ENCODE measurements at regions not wholly inside any gene's neighbourhood (a gene's known extent, or its start where the extent isn't known, plus 50 kb on each side); places are given as distances from the start of the nearest gene placed in this dataset.
"Not testable (repeated sequence)": the region's sequence is repeated elsewhere in the genome, so short reads cannot be mapped to it uniquely, and the experiment has no call there.

DNA sequence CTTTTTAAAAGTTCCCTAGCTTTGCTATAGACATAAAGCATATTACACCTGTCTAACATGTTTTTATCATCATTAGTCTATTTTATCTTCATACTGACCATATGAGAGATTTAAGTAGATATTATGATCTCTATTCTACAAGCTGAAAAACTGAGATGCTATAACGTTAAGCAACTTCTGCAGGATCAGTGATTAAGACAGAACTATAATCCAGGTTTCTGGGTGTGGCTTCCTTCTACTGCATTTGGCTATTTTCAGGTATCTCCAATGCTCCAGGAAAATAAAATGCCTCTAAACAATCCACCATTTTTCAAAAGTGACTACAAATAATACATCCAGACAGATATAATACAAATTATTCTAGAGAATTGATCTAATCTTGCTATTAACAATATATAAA, 53.4 kb downstream of the RGS2 start:
- no peak for DNase-seq

DNA sequence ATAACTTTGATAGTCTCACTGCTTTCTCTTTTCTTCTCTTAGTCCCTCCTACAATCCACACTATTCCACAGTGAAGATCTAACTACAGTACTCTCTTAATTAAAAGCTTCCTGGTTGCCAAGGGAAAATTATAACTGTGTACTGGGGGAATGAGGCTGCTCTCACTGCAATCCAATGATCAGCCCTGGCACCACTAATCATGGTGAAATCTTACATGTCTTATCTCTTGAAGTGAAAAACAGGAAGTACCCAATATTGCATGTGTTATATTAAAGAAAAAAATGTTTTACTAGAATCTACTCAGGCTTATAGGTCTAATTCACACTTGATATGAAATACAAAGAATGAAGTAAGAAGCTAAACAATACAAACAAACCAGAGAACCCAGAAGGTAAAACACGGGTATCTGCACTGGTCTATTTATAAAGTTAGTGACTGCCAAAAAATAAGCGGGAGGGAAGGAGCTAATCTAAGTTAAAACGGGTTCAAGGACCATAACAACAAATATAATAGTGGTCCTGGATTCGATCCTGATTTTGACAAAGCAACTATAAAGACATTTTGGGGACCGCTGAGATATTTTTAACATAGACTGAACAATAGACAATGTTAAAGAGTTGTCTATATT, 57.5 kb downstream of the RGS2 start:
- DNase-seq = no peak

DNA sequence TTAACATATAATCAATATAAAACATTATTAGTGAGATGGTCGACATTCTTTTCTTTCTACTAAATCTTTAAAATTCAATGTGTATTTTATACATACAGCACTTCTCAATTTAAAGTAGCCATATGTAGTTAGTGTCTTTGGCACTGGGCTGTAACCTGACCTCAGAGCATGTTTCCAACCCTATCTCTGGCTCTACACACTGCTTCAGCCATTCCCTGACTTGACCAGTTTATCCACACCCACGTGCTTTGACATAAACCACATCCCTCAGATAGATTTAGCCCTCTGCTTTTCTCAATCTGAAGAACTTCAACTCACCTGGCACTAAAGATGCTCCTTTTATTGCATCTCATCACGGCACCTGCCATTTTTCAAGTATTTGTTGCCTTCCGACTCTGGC, 58.3 kb downstream of the RGS2 start:
- no peak for DNase-seq

DNA sequence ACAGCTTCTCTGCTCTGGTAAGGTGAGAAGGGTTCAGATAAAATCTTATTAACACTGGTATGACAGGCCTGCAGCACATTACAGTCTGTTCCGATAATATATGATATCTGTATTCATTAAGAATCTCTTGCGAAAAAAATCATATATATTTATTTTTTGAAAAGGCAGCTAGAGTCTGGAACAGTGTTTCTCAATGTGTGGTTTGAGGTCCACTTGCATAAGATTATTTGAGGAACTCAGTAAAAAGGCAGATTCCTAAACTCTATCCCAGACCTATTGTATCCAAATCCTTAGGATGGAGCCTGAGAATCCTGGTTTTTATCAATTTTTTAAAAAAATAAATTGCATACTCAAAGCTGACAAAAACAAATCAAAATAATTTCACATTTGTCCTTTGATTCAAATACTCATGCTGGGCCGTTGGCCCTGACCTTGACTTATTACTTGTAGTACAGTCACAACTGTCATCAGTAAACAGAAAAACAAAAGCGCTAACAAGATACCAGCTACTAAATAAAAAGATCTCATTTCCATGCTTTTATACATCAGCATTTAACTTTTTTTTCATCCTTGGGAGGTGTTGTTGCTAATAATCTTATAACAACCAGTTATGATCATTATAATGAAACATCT, 60.6 kb downstream of the RGS2 start:
- no peak for DNase-seq

DNA sequence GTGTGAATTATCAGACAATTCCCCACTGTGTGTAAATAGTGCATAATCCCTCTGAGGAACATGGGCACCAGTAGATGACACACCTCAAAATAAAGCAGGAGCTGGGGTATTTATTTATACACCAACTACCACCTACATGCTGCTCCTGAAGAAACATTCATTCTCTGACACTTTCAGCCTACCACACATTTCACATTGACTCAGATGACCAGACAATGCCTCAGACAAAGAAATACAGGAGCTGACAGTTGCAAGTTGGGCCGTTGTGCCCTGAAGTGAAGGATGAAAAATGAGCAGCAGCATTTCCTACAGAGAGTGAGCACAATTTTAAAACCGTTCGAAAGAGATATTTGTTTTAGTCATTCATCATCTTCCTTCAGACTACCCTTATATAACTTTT, 63.2 kb downstream of the RGS2 start:
- no peak for DNase-seq

DNA sequence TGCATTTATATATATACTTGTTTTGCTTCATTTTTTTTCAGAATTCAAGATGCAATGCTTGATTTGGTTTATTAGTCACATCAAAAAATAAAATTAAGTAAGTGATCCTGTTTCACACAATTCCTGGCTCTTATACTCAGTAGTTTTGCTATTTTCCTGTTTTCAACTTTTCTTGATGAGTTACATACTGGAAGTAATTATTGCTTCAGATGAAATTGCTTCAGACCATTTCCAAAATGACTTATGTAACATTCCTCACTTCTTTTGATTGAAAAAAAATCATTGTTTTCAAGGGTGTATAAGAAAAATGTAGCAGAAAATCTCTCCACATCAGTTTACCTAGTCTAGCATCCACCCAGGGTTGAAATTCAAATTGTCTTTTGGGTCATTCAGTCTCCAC, 65.0 kb downstream of the RGS2 start:
- no peak for DNase-seq

DNA sequence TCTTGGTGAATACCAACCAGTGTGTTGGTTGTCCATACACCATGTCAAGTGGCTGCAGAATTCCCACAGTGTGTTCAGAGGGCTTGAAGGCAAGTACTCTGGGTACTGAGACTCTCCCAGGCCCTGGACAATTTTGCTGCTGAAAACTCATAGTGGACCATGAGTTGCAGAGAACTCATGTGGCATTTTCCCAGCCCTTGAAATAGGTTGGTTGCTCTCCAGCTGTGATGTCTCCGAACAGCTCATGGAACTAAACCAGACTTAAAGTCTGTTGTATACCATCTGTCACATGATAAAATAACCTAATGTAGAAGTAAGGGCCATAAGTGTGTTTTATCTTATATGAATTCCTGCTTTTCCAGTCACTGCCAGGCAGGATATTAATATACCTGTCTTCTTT, 67.8 kb downstream of the RGS2 start:
- no peak for DNase-seq

DNA sequence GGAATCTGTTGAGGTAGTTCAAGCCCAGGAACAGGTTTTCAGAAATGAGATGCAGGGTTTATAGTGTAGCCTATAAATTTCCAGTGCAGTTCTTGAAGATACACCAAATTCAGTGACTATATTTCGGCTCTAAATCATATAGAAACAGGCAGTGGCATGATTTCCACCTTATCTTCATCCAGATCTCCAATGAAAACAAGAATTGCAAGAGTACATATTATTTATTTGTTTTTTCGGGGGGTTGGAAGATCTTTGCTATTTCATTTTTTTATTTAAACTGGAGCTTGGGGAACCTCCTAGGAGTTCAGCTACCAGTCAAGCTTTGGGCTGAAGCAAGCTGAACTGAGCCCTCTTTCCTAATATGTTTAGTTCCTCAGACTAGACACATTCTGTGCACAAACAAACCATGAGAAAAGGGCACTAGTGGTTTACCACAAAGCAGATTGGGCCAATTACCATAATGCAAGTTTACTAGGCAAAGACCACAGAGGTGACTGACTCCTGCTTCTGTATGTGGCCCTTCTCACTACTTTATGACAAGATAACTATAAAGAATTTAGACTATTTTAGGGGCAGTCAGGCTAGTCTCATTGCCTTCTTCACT, 68.5 kb downstream of the RGS2 start:
- no peak for DNase-seq

DNA sequence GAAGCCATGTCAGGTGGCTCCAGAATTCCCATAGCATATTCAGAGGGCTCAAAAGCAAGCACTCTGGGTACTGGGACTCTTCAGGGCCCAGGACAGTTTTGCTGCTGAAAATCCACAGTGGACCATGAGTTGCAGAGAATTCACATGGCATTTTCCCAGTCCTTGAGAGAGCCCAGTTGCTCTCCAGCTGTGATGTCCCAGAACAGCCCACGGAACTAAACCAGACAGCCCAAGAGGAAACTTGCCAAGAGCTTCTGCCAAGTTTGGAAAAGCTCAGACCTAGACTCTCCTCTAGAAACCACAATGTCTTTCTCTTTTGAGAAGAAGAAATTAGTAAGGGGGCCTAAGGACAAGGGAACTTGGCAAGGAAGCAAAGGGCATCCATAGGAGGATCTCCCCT, 69.4 kb downstream of the RGS2 start:
- no peak for DNase-seq

DNA sequence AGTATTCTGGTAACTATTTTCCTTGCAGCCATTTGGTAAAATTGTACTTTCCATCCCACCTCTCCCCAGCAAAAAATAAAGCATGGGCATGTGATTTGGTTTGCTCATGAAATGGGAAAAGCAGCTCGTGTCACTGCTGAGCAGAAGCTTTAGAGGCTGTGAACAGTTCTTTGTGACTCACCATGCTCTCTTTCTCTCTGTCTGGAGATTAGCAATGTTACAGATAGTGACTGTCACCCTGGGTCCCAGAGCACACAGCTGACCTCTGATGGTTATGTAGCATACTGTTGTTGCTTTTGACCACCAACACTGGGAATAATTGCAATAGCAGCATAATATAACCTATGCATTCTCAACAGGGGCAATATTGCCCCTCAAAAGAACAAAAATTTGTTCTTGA, 70.6 kb downstream of the RGS2 start:
- no peak for DNase-seq

DNA sequence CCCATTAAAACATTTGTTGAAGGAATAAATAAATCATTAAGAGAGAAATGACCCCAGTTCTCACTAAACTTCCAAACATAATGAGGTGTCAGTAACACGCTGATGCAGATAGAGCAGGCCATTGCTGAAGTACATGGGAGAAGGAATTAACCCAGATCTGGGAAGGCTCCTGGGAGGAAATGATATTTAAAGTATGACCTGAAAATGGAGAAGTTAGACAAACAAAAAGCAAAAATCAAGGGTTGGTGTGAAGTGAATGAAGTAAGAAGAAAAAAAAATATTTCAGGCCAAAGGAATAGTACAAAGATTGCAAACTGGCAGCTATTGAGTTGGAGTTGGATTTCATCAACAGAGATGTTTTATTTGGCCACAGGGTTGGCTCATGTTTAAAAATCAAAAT, 71.4 kb downstream of the RGS2 start:
- DNase-seq = no peak

DNA sequence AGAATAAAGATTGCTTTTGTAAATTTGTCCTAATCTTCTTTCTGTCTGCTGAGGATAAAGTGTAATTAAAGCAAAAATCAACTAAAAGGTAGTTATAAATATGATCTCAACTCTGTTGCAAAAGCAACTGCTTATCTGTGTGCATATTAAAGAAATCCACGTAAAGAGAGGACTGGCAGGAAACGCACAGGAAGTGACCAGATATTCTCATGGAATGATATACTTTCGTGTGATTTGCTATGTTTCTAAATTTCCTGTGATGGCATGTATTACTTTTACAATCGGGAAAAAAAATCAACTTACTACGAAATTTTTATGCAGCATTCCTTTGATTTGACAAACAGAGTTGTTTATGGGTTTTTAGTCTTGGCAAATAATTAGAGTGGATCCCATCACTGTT, 75.4 kb downstream of the RGS2 start:
- DNase-seq = no peak

DNA sequence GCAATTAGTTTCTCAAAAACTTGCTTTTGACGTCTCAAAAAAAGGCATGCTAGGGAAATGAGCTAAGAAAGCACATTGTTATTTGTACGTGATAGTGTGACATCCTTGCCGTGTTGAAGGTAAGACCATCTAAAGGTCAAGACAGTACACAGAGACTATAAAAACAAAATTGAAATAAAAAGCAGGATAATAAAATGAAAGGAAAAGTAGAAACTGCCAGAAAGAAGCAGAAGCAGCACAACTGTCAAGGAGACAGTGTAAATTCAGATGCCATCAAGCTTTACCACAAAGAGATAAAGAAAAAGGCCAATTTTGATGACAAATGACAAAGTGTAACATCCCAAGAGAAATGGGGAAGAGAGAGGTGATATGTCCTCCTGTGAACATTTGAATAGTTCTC, 76.5 kb downstream of the RGS2 start:
- DNase-seq = not testable (repeated sequence)

DNA sequence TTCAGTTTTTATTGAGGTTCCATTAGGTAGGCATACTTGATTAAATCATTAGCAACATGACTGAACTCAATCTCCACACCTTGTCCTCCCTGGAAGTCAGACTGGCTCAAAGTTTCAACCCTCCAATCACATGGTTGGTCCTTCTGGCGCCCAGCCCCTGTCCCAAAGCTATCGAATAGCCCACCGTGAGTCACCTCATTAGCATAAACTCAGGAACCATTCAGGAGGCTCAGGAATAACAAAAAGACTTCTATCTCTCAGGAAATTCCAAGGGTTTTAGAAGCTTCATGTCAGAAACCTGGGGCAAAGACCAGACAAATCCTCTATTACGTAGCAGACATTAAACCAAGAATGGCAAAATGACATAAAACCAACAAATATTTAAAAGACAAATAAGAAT, 78.6 kb downstream of the RGS2 start:
- no peak for DNase-seq

DNA sequence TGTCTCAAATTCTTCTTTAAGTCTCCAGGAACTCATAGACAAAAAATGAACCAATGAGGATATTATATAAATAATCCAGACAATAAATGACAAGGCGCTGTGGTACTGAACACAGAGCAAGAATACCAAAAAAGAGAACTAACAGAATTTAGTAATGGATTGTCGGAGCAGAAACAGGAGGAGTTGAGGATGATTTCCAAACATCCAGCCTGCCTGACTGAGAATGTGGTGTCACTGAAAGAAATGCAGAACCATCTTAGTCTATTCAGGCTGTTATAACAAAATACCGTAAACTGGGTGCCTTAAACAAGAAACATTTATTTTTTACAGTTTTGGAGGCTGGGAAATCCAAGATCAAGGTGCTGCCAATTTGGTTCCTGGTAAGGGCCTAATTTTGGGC, 79.7 kb downstream of the RGS2 start:
- no peak for DNase-seq

DNA sequence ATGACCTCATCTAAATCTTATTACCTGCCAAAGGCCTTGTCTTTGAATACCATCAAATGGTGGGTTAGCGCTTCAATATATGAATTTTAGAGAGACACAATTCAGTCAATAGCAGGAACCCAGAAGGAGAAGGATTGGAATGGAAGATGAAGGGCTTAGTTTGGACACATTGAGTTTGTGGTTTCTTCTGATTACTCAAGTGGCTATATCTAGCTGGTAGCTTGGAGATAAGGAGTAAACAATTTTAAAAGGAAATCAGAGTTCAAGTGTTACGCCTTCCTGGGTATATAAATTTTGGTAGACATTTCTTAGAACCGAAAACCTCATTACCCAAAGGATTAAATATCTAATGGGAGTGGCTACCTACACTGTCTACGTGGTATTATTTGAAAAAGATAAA, 80.2 kb downstream of the RGS2 start:
- no peak for DNase-seq

DNA sequence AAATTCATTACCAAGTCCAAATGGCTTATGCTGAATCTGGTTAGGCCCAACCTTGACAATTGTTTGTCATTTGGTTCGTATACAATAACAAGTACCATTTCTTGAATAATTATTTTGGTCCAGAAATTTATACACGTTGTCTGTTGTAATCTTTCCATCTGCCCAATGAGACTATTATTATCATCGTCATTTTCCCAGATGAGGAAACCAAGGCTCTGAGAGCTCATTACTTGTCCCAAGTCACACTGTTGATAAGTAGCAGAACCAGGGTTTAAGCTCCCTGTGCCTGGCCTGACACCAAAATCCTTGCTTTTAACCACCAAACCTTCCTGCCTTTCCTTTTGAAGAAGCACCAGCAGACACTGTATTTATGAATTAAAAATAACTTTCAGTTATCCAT, 81.3 kb downstream of the RGS2 start:
- DNase-seq = no peak

DNA sequence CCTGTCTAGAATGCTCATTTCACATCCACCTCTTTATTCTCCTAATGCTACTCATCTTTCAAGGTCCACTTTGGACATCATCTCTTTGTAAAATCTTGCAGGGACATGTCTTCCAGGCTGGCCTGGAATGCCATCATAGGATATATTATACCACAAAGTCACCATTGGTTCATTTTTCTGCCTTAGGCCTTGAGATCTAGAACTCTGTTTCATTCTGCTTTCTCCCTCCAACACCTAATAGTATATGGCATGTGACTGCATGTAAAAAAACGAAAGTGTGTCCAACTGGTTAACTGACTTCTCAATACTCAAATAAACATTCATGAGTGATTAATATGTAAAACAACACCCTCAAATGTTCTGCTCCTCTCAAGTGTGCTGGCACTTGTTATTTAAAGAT, 84.1 kb downstream of the RGS2 start:
- DNase-seq = no peak

DNA sequence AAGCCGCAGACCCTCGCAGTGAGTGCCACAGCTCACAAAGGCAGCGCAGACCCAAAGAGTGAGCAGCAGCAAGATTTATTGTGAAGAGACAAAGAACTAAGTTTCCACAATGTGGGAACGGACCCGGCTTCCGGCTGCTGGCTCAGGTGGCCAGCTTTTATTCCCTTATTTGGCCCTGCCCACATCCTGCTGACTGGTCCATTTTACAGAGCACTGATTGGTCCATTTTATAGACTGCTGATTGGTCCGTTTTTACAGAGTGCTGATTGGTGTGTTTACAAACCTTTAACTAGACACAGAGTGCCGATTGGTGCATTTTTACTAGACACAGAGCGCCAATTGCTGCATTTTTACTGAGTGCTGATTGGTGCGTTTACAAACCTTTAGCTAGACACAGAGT, 86.6 kb downstream of the RGS2 start:
- not testable (repeated sequence) for DNase-seq

DNA sequence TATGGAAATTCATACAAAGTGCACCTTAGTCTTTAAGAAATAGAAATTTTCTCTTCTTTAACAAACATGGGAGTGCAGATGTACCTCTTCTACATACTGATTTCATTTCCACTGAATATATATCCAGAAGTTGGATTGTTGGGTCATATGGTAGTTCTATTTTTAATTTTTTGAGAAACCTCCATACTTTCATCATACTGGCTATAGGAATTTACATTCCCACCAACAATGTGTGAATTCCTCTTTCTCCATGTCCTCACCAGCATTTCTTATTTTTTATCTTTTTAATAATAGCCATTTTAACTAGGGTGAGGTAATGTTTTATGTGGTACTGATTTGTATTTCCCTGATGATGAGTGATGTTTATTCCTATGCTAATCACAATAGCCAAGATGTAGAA, 87.5 kb downstream of the RGS2 start:
- no peak for DNase-seq

DNA sequence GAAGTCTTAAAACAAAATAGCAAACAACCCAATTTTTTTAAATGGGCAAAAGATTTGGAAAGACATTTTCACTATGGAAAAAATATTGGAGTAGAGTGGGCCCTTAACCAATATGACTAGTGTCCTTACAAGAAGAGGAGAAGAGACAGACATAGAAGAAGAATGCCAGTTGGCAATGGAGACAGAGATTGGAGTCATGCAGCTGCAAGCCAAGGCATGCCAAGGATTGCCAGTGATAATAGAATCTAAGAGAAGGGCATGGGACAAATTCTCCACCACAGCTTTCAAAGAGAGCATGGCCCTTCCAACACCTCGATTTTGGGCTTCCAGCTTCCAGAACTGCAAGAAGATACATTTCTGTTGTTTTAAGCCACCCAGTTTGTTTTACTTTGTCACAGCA, 92.7 kb downstream of the RGS2 start:
- no peak for DNase-seq

DNA sequence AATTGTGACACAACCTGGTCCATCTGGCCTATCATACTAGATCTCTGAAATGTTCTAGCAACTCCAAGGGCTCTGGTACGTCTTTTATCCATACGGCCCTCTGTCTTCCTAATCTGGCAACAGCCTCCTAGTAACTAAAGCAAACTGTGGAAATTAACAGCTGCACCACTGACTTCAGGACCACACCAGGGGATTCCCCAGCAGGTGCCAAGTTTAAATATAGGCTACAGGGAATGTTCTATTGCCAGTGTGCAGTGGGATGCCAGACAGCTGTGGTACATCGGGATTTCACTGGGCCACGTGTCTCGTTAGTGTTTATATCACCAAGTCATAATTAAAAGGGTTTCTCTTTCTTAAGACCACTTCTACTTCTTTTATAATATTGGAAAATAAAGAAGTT, 94.3 kb downstream of the RGS2 start:
- peak; percentile 69 for DNase-seq

DNA sequence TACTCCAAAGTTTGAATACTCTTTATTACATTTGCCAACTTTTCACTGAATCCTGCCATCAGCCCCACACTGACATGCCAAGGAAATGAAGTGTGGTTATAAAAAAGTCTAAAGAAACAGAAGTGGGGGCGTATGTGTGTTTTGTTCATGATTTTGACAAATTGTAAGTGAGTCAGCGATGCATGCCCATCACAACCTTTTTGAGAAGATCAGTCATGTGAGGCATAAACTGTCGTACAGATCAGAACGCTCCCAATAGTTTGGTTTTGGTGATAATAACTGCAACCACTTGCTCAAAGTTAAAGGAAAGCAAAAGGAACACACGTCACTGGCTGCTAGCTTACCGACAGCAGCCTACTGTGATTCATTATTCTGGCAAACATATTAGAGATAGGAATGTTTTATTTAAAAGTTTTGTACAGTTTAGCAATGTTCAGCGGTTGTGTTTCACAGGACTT, 95.6 kb downstream of the RGS2 start:
- DNase-seq = peak; percentile 23

DNA sequence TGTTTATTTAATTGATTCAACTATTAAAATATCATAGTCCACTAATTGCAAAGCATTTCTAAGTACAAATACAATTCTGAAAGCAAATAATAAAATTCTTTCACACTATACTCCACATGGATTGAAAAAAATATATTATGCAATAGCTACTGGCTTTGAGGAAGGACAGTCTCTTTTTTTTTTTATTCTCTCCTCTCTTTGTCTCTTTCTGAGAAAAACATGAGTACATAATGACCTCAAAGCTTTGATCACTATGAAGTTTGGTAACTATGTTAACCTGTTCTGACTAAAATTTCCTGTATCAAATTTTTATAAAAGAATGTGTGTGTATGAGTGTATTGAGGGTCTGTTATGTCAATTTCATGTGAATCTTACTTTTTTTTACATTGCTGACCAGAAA, 96.2 kb downstream of the RGS2 start:
- DNase-seq = no peak

DNA sequence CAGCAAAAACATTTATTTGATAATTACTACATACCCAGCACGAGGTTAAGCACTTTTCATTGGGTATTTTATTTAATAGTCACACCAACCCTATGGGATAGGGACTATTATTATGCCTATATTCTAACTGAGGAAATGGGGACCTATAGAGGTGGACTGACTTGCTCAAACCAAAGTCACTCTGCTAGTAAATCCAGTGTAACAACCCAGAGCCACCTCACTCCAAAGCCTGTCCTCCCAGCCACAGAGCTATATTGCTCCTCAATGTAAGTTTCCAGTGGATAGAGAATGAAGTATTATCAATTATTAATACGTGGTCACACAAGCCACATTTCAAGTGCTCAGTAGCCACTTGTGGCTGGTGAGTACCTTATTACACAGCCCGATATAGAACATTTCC, 97.5 kb downstream of the RGS2 start:
- DNase-seq = no peak

Data from NCI-H446 treated with DMSO at 0.1 percent for 48 hours (cell line).